ENCODE measurements at regions not wholly inside any gene's neighbourhood (a gene's known extent, or its start where the extent isn't known, plus 50 kb on each side); places are given as distances from the start of the nearest gene placed in this dataset.

- Mint-ChIP-seq H3K36me3 (ENCODE audit: low read depth) (no peaks in the 10 kb centered on the region), H3K4me1 (no peaks in the 10 kb centered on the region), H3K27ac (no peak overlapping the region), H3K27me3 (no peaks in the 10 kb centered on the region), H3K9me3 (no peaks in the 10 kb centered on the region), H3K4me3 (no peak overlapping the region)
- CTCF ChIA-PET = no interaction called here
- POLR2A ChIA-PET = no interaction called here
- TF ChIP-seq CTCF (IDR thresholded peaks at IDR 0.05) = no peak
- ATAC-seq (ENCODE audit: low read depth) (no peak), DNase-seq (no peak)
- intact Hi-C loops (cut with micrococcal nuclease) = no loop called here
These were observed 322.3 kb upstream of the TSHZ3 start for GRCh38 chr19:31671411-31672035.

GRCh38 chr19:31674503-31675192, 325.4 kb upstream of the TSHZ3 start:
- DNase-seq = no peak
- no peak for ATAC-seq (ENCODE audit: low read depth)
- intact Hi-C loops (cut with micrococcal nuclease) = no loop called here
- Mint-ChIP-seq H3K27ac (no peak overlapping the region), H3K4me3 (no peak overlapping the region), H3K27me3 (no peaks in the 10 kb centered on the region), H3K9me3 (peaks cover 6% of the 10 kb centered on the region), H3K4me1 (no peaks in the 10 kb centered on the region), H3K36me3 (ENCODE audit: low read depth) (no peaks in the 10 kb centered on the region)
- ChIA-PET POLR2A (no interaction called here), CTCF (no interaction called here)
- TF ChIP-seq CTCF (IDR thresholded peaks at IDR 0.05) = no peak

GRCh38 chr19:31675193-31675913, 326.1 kb upstream of the TSHZ3 start:
- H3K9me3 Mint-ChIP-seq = peaks cover 6% of the 10 kb centered on the region
- H3K4me1 Mint-ChIP-seq = no peaks in the 10 kb centered on the region
- POLR2A ChIA-PET = no interaction called here
- ATAC-seq (ENCODE audit: low read depth) = no peak
- intact Hi-C loops (cut with micrococcal nuclease) = no loop called here
- DNase-seq = no peak
- no peak overlapping the region for H3K4me3 Mint-ChIP-seq
- H3K27ac Mint-ChIP-seq = no peak overlapping the region
- no peaks in the 10 kb centered on the region for H3K36me3 Mint-ChIP-seq (ENCODE audit: low read depth)
- no peak for TF ChIP-seq CTCF (IDR thresholded peaks at IDR 0.05)
- H3K27me3 Mint-ChIP-seq = no peaks in the 10 kb centered on the region
- CTCF ChIA-PET = no interaction called here

- Mint-ChIP-seq H3K4me1 (no peaks in the 10 kb centered on the region), H3K9me3 (peaks cover 6% of the 10 kb centered on the region), H3K27me3 (no peaks in the 10 kb centered on the region), H3K27ac (no peak overlapping the region), H3K36me3 (ENCODE audit: low read depth) (no peaks in the 10 kb centered on the region), H3K4me3 (no peak overlapping the region)
- CTCF ChIA-PET = interaction anchor here (0.7 kb wide), 1 partner anchor 11 kb away, joined by 3 read pairs; no protein-coding TSS in a partner anchor
- DNase-seq = no peak
- intact Hi-C loops (cut with micrococcal nuclease) = no loop called here
- no peak for TF ChIP-seq CTCF (IDR thresholded peaks at IDR 0.05)
- no peak for ATAC-seq (ENCODE audit: low read depth)
- POLR2A ChIA-PET = no interaction called here
These were observed 327.2 kb upstream of the TSHZ3 start for GRCh38 chr19:31676271-31677004.

GRCh38 chr19:31678421-31678820, 329.2 kb upstream of the TSHZ3 start:
- intact Hi-C loops (cut with micrococcal nuclease) = no loop called here

More at GRCh38 chr19:31678421-31678820, 329.2 kb upstream of the TSHZ3 start:
- Mint-ChIP-seq H3K27me3 (no peaks in the 10 kb centered on the region), H3K9me3 (peaks cover 6% of the 10 kb centered on the region), H3K4me1 (no peaks in the 10 kb centered on the region), H3K27ac (no peak overlapping the region), H3K4me3 (no peak overlapping the region), H3K36me3 (ENCODE audit: low read depth) (no peaks in the 10 kb centered on the region)
- TF ChIP-seq CTCF (IDR thresholded peaks at IDR 0.05) = no peak
- POLR2A ChIA-PET = no interaction called here
- CTCF ChIA-PET = no interaction called here
- DNase-seq (no peak), ATAC-seq (ENCODE audit: low read depth) (no peak)
